Umbilical cord (tissue), 1 donor: ENCODE measurements at regions not wholly inside any gene's neighbourhood (a gene's known extent, or its start where the extent isn't known, plus 50 kb on each side); places are given as distances from the start of the nearest gene placed in this dataset.

Experiments used
- DNase-seq: peaks from one replicate; pipeline ENCODE4 v3.0.0-alpha.2; 2015; ENCODE audit warnings: low spot score

- no peak for DNase-seq
Measured at GRCh38 chr13:73715911-73716510, 418.2 kb downstream of the KLF12 start.

DNA sequence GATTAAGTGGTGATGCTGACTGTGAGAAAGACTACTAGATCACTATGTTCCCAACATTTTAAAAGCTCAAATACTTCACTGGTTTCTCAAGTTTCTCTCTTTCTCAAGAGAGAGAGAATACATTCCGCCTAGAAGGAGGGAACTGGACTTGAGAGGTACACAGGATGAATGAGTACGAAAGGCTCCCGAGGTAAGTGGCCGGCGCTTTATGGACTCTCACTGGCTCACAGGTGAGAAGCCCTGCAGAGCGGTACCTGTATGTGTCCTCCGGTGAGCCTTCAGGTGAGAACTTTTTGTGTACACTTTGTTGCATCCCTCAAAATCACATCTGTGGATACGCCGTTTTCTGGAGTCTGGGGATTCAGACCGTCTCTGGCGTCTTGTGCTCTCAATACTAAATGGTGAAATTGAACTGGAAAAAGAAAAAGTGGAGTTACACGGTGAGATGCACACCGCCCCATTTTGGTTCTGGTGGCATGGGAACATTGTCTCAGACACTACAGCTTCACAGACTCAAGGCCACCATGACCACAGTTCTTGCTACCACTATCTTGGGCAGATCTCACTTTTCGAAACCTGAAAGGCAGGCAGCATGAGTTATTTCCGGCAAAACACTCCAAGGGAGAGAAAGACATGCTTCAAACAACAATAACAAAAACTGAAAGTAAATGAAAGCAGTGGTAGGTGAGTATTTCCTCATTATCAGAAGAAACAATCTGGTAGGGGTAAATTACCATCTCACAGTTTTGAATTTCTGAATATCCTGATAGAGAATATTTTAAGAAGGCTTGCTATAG lies 418.9 kb downstream of the KLF12 start:
- DNase-seq: no peak

- no peak for DNase-seq
Measured at GRCh38 chr13:73714522-73714921, 419.7 kb downstream of the KLF12 start.

DNA sequence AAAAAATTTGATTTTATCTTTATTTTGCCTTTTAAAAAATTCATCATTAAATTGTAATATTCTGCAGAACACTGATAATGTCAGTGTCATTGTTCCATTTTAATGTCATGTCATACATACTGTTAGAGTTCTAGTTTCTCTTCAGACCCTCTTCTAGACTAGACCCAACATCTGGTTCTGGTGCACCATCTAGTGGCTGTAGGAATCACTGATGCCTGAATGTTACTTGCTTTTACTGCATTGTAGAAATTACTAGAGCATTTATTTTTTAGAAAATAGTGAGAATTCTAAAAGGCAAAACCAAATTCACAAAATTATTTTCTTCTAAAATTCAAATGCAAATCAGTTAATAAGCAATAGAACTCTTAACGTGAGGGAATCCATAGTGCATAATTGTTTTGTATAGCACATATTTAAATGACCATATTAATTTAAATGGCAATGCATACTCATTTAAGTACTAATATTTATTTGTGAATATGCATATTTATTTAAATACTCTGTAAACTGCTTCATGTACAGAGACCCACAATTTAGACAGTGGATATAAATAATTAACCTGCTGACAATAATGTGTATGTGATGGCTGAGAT lies 425.7 kb downstream of the KLF12 start:
- DNase-seq: peak; percentile 76

DNA sequence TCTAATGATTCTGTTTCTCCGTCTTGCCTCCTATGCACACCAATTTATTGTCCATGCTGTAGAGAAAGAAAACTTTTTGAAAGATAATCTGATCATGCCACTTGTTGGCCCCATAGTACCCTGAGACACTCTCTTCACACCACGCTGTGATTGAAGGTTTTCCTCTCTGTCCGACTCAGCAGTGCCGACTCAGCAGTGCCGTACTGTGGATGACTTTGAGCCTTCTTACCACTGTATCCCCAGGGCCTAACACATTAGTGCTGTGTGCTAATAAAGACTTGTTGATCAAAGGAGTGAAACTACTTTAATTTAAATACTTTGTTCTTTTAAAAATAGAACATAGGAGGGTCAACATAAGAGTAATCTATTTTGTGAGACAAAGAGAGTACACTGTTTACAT lies 429.6 kb downstream of the KLF12 start:
- DNase-seq: no peak

DNA sequence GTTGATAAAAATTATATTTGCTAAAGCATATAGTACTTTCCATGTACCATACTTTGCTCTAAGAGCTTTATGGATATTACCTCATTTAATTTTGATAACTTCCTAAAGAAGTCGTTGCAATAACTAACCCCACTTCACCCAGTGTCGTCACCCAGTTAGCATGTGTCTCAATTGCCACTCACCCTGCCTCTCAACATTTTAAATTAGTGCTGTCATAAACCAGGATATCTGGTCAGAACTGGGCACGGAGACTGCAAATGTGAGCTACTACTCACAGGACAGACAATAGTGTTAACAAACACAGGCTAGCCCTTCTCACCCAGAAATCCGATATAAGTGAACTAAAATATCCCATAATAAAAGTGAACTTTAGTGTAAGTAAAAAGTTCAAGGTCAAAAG lies 430.6 kb downstream of the KLF12 start:
- no peak for DNase-seq

- peak; percentile 75 for DNase-seq
Measured at GRCh38 chr13:73702419-73703071, 431.7 kb downstream of the KLF12 start.

DNA sequence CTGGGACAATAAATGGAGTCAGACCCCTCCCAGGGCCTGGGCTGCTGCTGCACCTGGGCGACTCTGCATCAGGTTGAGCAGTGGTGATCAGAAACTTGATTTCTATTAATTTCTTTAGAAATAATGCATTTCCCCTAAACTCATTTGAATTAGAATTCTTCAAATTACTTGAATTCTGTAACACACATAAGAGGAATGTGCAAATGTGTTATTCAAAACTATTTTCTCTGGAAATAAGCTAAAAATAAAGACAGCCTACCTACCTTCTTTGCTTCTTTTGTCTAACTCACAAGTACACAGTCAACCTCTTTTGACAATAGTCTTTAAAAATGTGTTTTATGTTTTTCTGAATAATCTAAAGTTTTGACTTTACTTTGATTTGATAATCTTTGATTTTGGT lies 433.0 kb downstream of the KLF12 start:
- no peak for DNase-seq

- no peak for DNase-seq
Measured at GRCh38 chr13:73698859-73699258, 435.3 kb downstream of the KLF12 start.

DNA sequence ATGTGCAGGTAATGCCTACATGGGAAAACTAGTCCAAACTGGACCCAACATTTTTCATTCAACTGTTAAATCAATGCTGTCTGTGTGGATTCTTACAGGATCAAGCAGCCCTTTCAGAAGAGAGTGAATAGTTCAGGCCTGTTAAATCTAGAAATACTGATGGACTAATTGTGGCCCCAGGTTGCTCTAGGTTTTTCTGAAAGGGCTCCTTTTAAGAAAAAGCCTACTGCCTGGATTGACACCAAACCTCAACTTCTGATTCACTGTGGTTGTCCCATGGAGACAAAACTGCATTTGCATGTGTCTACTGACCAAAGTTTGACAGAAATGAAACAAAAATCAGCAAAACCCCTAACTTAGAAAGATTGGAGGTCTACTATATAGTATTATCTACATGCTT lies 437.0 kb downstream of the KLF12 start:
- DNase-seq: no peak

- DNase-seq: no peak
Measured at GRCh38 chr13:73696713-73697112, 437.5 kb downstream of the KLF12 start.

- no peak for DNase-seq
Measured at GRCh38 chr13:73696271-73696670, 437.9 kb downstream of the KLF12 start.

DNA sequence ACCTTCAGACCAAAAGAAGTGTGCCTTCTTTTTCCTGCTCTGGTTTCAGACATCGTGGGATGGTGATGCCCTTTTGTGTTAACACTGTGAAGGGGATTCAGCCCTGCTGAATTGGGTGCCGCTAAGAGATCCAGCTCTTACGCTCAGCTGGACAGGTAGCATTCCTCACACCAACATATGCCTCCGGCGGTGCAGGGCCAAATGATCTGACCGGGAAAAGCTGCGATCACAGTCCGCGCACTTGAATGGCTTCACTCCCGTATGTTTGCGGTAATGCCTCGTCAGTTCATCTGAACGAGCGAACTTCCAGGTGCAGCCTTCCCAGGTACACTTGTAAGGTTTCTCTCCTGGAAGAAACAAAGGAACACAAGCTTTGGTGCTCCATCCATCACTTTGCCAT lies 438.9 kb downstream of the KLF12 start:
- DNase-seq: no peak

- DNase-seq: no peak
Measured at GRCh38 chr13:73693215-73693614, 441.0 kb downstream of the KLF12 start.

GRCh38 chr13:73691891-73692290 lies 442.3 kb downstream of the KLF12 start:
- DNase-seq: no peak

GRCh38 chr13:73687929-73688328 lies 446.3 kb downstream of the KLF12 start:
- DNase-seq: no peak

GRCh38 chr13:73687087-73687486 lies 447.1 kb downstream of the KLF12 start:
- DNase-seq: no peak

DNA sequence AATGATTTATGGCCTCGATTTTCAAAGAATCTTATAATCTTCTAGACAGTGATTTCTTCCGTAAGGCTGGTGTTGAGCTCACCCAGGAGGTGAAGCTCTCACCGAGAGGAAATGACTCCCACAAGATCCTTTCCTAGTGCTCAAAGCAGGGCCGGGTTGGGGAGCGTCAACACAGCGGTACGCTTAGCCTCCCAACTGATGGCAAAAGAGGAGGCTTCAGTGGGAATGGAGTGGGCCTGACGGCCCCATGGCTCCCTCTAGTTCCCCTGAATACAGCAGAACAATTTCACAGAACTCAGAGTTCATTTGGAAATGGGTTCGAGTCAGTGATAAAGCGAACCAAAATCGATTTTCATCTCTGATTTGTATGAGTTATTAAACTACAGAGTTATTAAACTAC lies 449.5 kb downstream of the KLF12 start:
- DNase-seq: no peak

DNA sequence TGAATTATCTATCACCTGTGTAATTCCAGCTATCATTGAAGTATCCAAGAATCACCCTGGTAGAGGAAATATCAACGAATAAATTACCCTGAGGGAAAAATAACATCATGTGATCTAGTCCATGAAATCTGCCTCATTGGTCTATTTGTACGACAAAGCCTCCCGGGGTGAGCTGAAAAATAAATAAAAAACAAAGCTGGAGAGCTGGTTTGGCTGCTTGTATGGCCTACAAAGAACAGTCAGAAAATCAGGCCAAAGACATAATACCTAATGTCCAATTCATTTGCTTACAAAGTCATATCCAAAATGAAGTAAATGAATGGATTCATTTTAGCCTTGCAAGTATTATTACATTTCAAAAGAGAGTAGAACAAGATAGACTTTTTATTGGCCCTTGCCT lies 449.9 kb downstream of the KLF12 start:
- DNase-seq: peak; percentile 9

GRCh38 chr13:73683746-73684145 lies 450.5 kb downstream of the KLF12 start:
- DNase-seq: no peak

DNA sequence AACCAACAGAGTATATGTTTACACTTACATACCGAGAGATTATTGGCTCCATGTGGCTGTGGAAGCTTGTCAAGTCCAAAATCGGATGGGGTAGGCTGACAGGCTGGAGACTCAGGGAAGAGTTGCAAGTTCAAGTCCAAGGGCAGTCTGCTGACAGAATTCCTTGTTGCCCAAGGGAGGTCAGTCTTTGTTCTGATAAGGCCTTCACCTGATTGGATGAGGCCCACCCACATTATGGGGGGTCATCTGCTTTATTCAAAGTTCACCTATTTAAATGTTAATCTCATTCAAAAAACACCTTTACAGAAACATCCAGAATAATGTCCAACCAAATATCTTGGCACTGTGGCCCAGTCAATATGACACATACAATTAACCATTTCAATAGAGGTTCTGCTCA lies 452.4 kb downstream of the KLF12 start:
- no peak for DNase-seq

DNA sequence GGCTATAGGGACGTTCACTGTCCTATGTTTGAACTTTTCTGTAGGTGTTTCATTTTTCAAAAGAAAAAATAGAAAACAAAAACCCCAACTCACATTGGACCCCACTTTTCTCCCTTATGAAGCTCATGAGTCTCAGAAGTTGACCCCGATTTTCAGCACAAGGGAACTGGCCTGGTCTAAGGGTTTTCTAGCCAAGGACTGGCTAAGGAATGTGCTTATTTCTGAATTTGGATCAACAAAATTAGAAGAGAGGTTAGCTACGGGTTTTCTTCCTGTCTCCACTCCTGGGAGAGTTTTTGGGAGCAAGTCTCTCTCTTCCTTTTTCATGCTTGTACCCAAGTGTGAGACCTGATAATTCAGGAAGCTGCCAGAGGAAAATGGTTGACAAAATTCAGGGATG lies 453.2 kb downstream of the KLF12 start:
- DNase-seq: no peak
